ENCODE measurements at regions not wholly inside any gene's neighbourhood (a gene's known extent, or its start where the extent isn't known, plus 50 kb on each side); places are given as distances from the start of the nearest gene placed in this dataset.

DNA sequence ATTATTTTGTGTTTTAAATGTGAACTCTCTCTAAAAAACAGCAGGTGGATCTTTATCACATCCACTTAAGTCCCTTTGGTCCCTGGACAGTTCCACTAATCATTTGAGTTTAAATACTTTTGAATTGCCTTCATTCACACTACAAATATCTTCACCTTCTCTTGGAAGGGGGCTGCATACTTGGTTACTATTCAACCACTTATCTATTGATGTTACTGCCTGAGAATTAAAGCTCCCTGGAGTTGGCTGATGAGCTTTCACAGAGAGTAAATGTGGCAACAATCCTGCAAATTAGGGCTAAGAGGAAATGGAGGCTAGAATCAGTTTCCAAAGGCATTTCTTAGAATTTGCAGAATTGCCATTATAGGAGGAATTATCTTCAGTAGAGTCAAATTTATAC, 180.4 kb downstream of the ST8SIA4 start (continued):
- TF ChIP-seq RBBP5 (IDR thresholded peaks at IDR 0.05; ENCODE audit: borderline replicate concordance, low read depth, low read length) = no peak

DNA sequence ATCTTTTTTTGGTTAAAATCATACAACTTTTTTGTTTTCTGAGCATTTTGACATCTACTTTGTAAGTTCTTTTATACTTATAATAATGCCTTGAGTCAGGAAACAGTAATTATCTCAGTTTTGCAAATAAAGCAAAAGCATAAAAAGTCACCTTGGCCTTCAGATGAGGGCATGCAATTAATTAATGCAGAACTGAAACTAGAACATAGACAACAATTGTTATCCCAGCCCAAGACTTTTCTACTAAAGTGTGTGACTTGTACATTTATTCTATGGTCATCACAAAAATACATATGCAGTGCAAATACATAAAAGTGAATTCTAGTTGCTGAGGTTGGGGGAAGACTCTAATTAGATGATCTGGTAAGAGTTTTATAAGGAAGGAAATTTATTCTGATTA, 179.9 kb downstream of the ST8SIA4 start:
- H3K79me2 ChIP-seq (ENCODE audit: control insufficient read depth in 1 of 2, insufficient read depth in 2 of 2, low read length in 2 of 2) = no peaks in the 10 kb centered on the region
- H2BK12ac ChIP-seq (ENCODE audit: low read depth, low read length) = no peak overlapping the region
- no peak overlapping the region for H3K4ac ChIP-seq (replicated peaks; ENCODE audit: insufficient read length, low read depth, low read length)
- H3K9me3 ChIP-seq (ENCODE audit: insufficient read depth in 2 of 2, low read depth in 1 of 2, low read length in 1 of 2) = no peaks in the 10 kb centered on the region
- H3K4me2 ChIP-seq (ENCODE audit: insufficient read depth in 1 of 2, low read depth in 2 of 2, low read length in 2 of 2) = no peak overlapping the region
- no peaks in the 10 kb centered on the region for H3K36me3 ChIP-seq (ENCODE audit: control insufficient read depth in 2 of 4, insufficient read depth in 4 of 4, low read length in 3 of 4)
- H4K91ac ChIP-seq (replicated peaks; ENCODE audit: insufficient read length, low read length) = no peak overlapping the region
- no peaks in the 10 kb centered on the region for H3K79me1 ChIP-seq (ENCODE audit: low read depth, low read length)
- H2BK20ac ChIP-seq (ENCODE audit: low read length) = no peak overlapping the region
- H4K5ac ChIP-seq (ENCODE audit: insufficient read length, low read depth, low read length) = no peak overlapping the region
- H2BK5ac ChIP-seq (ENCODE audit: low read depth, low read length) = no peak overlapping the region
- H3K4me1 ChIP-seq (replicated peaks in 1 of 4; ENCODE audit: control insufficient read depth in 3 of 4, insufficient read depth in 4 of 4, low read length in 3 of 4) = 0 out of 7 replicates have a peak, but pooled peaks cover 0 to 2% (median 0%) of the 10 kb centered on the region in 4 experiments
- no peak overlapping the region for H4K8ac ChIP-seq (ENCODE audit: extremely low read depth, insufficient read depth, low read length)
- H3K23me2 ChIP-seq (ENCODE audit: low read depth, low read length) = no peaks in the 10 kb centered on the region
- no peak overlapping the region for H3K18ac ChIP-seq (ENCODE audit: extremely low read depth, low read length)
- H3K23ac ChIP-seq (ENCODE audit: insufficient read length) = no peak overlapping the region
- no peak overlapping the region for H3K4me3 ChIP-seq (ENCODE audit: extremely low read depth in 1 of 4, insufficient read depth in 2 of 4, low read depth in 3 of 4, low read length in 4 of 4)
- ChIA-PET CTCF (ENCODE audit: partially characterized antibody) (no interaction called here), POLR2A (ENCODE audit: partially characterized antibody) (no interaction called here)
- FAIRE-seq (no peak), DNase-seq (ENCODE audit: low read depth in 1 of 2, low spot score in 2 of 2) (no peak)
- H4K20me1 ChIP-seq (replicated peaks in 1 of 2; ENCODE audit: control insufficient read depth in 1 of 2, insufficient read depth in 2 of 2, low read length in 2 of 2) = no peaks in the 10 kb centered on the region
- no peak overlapping the region for H2AFZ ChIP-seq (ENCODE audit: low read length)
- no peak overlapping the region for H3K56ac ChIP-seq (replicated peaks; ENCODE audit: insufficient read length, low read depth, low read length)
- no peak overlapping the region for H2BK120ac ChIP-seq (replicated peaks; ENCODE audit: low read depth, low read length)
- H3K27ac ChIP-seq (ENCODE audit: low read depth, low read length) = no peak overlapping the region
- no peak for TF ChIP-seq NRF1 (IDR thresholded peaks at IDR 0.05; ENCODE audit: low read depth, low read length)
- no peak for TF ChIP-seq BCL11A (IDR thresholded peaks at IDR 0.05; ENCODE audit: low read depth in 2 of 2, low read length in 2 of 2)
- no peak for TF ChIP-seq ASH2L (IDR thresholded peaks at IDR 0.05; ENCODE audit: low read length)
- TF ChIP-seq JUN (IDR thresholded peaks at IDR 0.05; ENCODE audit: low read depth, low read length) = no peak
- no peak for TF ChIP-seq TAF7 (optimal IDR thresholded peaks at IDR 0.05; ENCODE audit: borderline replicate concordance, low read depth, low read length)
- no peak for TF ChIP-seq ZNF274 (IDR thresholded peaks at IDR 0.05; ENCODE audit: borderline replicate concordance, extremely low read depth, low read length)
- no peak for TF ChIP-seq CEBPB (IDR thresholded peaks at IDR 0.05; ENCODE audit: low read depth, low read length)
- H3K14ac ChIP-seq (ENCODE audit: insufficient read length) = no peak overlapping the region
- H2AK5ac ChIP-seq (ENCODE audit: low read depth, low read length) = no peak overlapping the region
- no peak overlapping the region for H3K9ac ChIP-seq (replicated peaks in 1 of 4; ENCODE audit: extremely low read depth in 1 of 4, low read depth in 3 of 4, low read length in 3 of 4)
- no peak overlapping the region for H2BK15ac ChIP-seq (ENCODE audit: low read length)
- no peaks in the 10 kb centered on the region for H3K27me3 ChIP-seq (replicated peaks in 1 of 4; ENCODE audit: control insufficient read depth in 3 of 4, extremely low read depth in 1 of 4, insufficient read depth in 3 of 4, low read length in 3 of 4)

All from H1 (cell line).